Fibroblast of lung (primary cell): ENCODE measurements at regions not wholly inside any gene's neighbourhood (a gene's known extent, or its start where the extent isn't known, plus 50 kb on each side); places are given as distances from the start of the nearest gene placed in this dataset.

Experiments used
- EZH2 ChIP-seq: IDR thresholded peaks from 2 replicates; pipeline ENCODE4 v1.5.1; 2012; ENCODE audit warnings: low read length, control low read depth, mild to moderate bottlenecking; ENCODE audit errors: missing control alignments
- TF ChIP-seq, protein P1 (sequence below), 2 donors: IDR thresholded peaks in 1 of 2; conservative IDR thresholded peaks in 1 of 2; 1 replicate in 1 of 2; 2 replicates in 1 of 2; pipeline ENCODE4 v1.5.1; 2011 to 2012; ENCODE audit warnings: low read length in 2 of 2, control low read depth in 1 of 2, inconsistent platforms in 1 of 2, low read depth in 1 of 2, mild to moderate bottlenecking in 1 of 2

DNA sequence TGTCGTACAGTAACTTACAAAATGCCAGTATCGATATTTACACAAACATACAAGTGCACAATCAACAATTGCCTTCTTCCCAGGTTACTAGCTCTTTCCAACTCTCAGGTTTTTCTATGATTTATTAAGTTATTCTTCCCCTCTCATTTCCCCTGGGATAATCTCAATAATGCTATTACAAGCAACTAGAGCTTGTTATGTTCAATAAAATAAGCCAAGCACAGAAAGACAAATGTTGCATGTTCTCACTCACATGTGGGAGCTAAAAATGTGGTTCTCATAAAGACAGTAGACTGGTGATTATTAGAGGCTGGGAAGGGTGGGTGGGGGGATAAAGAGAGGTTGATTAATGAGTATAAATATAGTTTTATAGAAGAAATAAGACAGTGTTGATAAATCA, 577.1 kb downstream of the HACE1 start:
- TF ChIP-seq, protein P1, sequence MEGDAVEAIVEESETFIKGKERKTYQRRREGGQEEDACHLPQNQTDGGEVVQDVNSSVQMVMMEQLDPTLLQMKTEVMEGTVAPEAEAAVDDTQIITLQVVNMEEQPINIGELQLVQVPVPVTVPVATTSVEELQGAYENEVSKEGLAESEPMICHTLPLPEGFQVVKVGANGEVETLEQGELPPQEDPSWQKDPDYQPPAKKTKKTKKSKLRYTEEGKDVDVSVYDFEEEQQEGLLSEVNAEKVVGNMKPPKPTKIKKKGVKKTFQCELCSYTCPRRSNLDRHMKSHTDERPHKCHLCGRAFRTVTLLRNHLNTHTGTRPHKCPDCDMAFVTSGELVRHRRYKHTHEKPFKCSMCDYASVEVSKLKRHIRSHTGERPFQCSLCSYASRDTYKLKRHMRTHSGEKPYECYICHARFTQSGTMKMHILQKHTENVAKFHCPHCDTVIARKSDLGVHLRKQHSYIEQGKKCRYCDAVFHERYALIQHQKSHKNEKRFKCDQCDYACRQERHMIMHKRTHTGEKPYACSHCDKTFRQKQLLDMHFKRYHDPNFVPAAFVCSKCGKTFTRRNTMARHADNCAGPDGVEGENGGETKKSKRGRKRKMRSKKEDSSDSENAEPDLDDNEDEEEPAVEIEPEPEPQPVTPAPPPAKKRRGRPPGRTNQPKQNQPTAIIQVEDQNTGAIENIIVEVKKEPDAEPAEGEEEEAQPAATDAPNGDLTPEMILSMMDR (conservative IDR thresholded peaks at IDR 0.05 in 1 of 2, IDR thresholded peaks at IDR 0.05 in 1 of 2; ENCODE audit: low read depth in 1 of 2, low read length in 2 of 2) = no peak
- no peak for TF ChIP-seq EZH2
